OCI-LY3 (cell line): ENCODE measurements at regions not wholly inside any gene's neighbourhood (a gene's known extent, or its start where the extent isn't known, plus 50 kb on each side); places are given as distances from the start of the nearest gene placed in this dataset.

ENCODE experiments used
- H2AFZ ChIP-seq: fragments of 200-600, 300-600 bp; shearing (Covaris generic); 2 replicates; pipeline ENCODE4 v1.6.0; 2014; ENCODE audit warnings: antibody characterized with exemption, low read depth, low read length
- H3K27ac ChIP-seq: fragments of 200-600, 300-600 bp; sonication (generic); 2 replicates; pipeline ENCODE4 v1.5.1; 2014; ENCODE audit warnings: mild to moderate bottlenecking, low read length, moderate library complexity, mixed read lengths
- H3K27me3 ChIP-seq: fragments of 200-600, 300-600 bp; sonication (generic); 2 replicates; pipeline ENCODE4 v1.6.1; 2014; ENCODE audit warnings: low read depth, low read length, mixed read lengths
- H3K36me3 ChIP-seq: fragments of 200-600, 300-600 bp; sonication (generic); replicated peaks from 2 replicates; pipeline ENCODE3; 2014; ENCODE audit warnings: low read depth, low read length, mixed read lengths
- H3K4me1 ChIP-seq: fragments of 300-600, 200-600 bp; sonication (generic); 2 replicates; pipeline ENCODE4 v1.6.1; 2014; ENCODE audit warnings: low read length, mixed read lengths
- H3K4me2 ChIP-seq: fragments of 200-600, 300-600 bp; sonication (generic); 2 replicates; pipeline ENCODE4 v1.6.1; 2014; ENCODE audit warnings: low read length, mixed read lengths
- H3K4me3 ChIP-seq: fragments of 300-600, 200-600 bp; sonication (generic); 2 replicates; pipeline ENCODE4 v1.5.1; 2014; ENCODE audit warnings: antibody characterized with exemption, mild to moderate bottlenecking, low read length, moderate library complexity
- H3K79me2 ChIP-seq: fragments of 300-600, 200-600 bp; shearing (Covaris generic); 2 replicates; pipeline ENCODE4 v1.6.1; 2014; ENCODE audit warnings: mild to moderate bottlenecking, low read length, mixed read lengths
- H3K9ac ChIP-seq: fragments of 300-600, 200-600 bp; shearing (Covaris generic); 2 replicates; pipeline ENCODE4 v1.6.0; 2014; ENCODE audit warnings: mild to moderate bottlenecking, low read length, moderate library complexity
- H3K9me3 ChIP-seq: fragments of 200-600, 300-600 bp; shearing (Covaris generic); 2 replicates; pipeline ENCODE4 v1.6.1; 2014; ENCODE audit warnings: low read length, mixed read lengths; ENCODE audit not compliant: insufficient read depth
- H4K20me1 ChIP-seq: fragments of 200-600, 300-600 bp; sonication (generic); 2 replicates; pipeline ENCODE4 v1.6.1; 2016; ENCODE audit warnings: low read length, mixed read lengths; ENCODE audit not compliant: insufficient read depth
- EZH2phosphoT487 ChIP-seq: fragments of 200-600 bp; shearing (Covaris generic); IDR thresholded peaks from 2 replicates; pipeline ENCODE4 v1.6.1; 2018; ENCODE audit warnings: antibody characterized with exemption, mixed run types, low read depth
- TF ChIP-seq, protein P1 (sequence below): fragments of 200-600, 300-600 bp; sonication (generic); IDR thresholded peaks from 2 replicates; pipeline ENCODE4 v1.5.1; 2014; ENCODE audit warnings: antibody characterized with exemption, low read length, low read depth

DNA sequence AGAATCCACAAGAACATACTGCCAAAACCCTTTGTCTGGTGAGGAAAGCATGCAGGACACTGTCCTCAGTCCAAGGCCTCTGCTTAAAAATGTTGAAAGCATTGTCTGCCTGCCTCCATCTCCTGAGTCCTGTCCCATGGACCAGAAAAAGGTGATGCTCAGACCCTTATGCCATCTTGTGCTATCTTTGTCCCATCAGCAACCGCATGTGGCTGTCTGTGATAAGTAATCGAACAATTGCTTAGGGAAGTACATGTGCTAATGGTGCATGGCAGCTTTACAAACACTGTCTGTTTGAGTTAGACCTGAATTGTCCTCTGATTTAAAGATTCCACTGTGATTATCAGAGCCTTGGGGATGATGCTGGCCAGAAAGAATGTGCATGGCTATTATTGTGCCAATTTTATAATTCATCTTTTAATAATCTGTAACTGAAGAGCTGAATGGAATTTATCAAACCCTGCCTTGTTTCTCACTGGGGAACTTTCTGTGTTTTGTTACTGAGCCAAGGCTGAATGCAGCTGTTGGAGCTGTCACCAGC is 177.5 kb downstream of the DACT1 start:
- H3K27me3 ChIP-seq, result no peaks in the 10 kb centered on the region
- no peaks in the 10 kb centered on the region for H4K20me1 ChIP-seq
- H3K27ac ChIP-seq, result no peak overlapping the region
- no peak overlapping the region for H2AFZ ChIP-seq
- TF ChIP-seq, protein P1, sequence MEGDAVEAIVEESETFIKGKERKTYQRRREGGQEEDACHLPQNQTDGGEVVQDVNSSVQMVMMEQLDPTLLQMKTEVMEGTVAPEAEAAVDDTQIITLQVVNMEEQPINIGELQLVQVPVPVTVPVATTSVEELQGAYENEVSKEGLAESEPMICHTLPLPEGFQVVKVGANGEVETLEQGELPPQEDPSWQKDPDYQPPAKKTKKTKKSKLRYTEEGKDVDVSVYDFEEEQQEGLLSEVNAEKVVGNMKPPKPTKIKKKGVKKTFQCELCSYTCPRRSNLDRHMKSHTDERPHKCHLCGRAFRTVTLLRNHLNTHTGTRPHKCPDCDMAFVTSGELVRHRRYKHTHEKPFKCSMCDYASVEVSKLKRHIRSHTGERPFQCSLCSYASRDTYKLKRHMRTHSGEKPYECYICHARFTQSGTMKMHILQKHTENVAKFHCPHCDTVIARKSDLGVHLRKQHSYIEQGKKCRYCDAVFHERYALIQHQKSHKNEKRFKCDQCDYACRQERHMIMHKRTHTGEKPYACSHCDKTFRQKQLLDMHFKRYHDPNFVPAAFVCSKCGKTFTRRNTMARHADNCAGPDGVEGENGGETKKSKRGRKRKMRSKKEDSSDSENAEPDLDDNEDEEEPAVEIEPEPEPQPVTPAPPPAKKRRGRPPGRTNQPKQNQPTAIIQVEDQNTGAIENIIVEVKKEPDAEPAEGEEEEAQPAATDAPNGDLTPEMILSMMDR, result no peak
- no peak for TF ChIP-seq EZH2phosphoT487
- no peak overlapping the region for H3K4me3 ChIP-seq
- H3K9ac ChIP-seq, result no peak overlapping the region
- peaks cover 9% of the 10 kb centered on the region; the same call in 1 of the 2 replicates for H3K9me3 ChIP-seq
- no peaks in the 10 kb centered on the region for H3K79me2 ChIP-seq
- peaks cover 16% of the 10 kb centered on the region for H3K36me3 ChIP-seq
- H3K4me1 ChIP-seq, result peaks cover 62% of the 10 kb centered on the region
- H3K4me2 ChIP-seq, result no peak overlapping the region

DNA sequence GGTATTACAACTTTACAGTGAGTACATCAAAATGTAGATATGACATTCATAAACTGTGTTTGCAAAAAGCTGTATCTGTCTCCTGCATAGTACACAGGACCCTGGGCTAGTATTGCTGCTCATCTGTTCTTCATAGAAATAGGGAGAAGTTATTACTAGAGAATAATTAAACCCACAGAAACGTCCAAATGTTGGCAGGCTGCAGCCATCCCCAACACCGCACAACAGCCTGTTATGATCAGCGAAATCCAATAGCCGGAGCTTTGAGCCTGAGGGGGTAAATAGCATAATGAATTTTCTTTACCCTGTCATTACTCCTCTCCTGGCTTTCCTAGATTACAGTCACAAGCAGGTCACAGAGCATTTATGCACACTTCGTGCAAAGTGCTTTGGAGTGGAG is 178.0 kb downstream of the DACT1 start:
- H3K79me2 ChIP-seq, result no peaks in the 10 kb centered on the region
- H3K36me3 ChIP-seq, result peaks cover 11% of the 10 kb centered on the region
- no peak overlapping the region for H3K4me3 ChIP-seq
- H3K9ac ChIP-seq, result no peak overlapping the region
- TF ChIP-seq, protein P1, result no peak
- TF ChIP-seq EZH2phosphoT487, result no peak
- H3K27me3 ChIP-seq, result no peaks in the 10 kb centered on the region
- H2AFZ ChIP-seq, result no peak overlapping the region
- peaks cover 5% of the 10 kb centered on the region; the same call in 1 of the 2 replicates for H3K9me3 ChIP-seq
- no peak overlapping the region for H3K4me2 ChIP-seq
- H3K27ac ChIP-seq, result no peak overlapping the region
- peaks cover 66% of the 10 kb centered on the region for H3K4me1 ChIP-seq
- H4K20me1 ChIP-seq, result no peaks in the 10 kb centered on the region

DNA sequence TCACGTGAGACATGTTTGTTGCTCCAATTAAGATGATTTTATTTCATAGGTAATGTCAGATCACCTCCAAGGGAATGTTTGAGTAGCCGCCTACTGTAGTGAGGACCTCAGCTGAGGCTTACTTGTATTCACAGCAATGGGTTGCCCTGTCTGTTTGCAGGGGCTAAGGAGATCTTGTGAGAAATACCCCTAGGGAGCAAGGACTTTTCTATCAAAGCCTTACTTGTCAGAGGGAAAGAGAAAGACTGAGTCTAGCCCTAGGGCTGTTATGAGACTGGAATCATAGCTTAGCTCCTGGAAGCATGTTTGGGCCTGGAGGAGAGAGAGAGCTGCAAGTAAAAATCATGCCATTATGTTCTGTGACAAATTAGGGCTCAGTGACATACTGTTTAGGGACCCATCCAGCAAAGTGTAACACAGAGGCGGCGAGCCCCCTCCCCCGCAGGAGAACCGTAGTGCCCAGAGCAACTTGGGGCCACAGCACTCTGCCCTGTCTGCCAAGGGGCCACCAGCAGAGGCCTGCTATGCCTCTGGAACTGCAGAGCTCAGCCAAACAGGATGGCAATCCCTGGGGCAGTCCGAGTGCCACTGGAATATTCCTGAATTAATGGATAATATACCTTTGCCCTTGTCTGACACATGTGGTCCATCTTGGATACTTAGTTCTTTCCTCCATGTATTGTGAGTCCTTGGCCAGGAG is 178.8 kb downstream of the DACT1 start:
- peaks cover 58% of the 10 kb centered on the region for H3K4me1 ChIP-seq
- no peaks in the 10 kb centered on the region for H3K79me2 ChIP-seq
- no peak overlapping the region for H2AFZ ChIP-seq
- H3K36me3 ChIP-seq, result peaks cover 5% of the 10 kb centered on the region
- no peaks in the 10 kb centered on the region for H3K27me3 ChIP-seq
- H3K9me3 ChIP-seq, result peaks cover 5% of the 10 kb centered on the region; the same call in 1 of the 2 replicates
- no peak overlapping the region for H3K9ac ChIP-seq
- no peak overlapping the region for H3K27ac ChIP-seq
- no peak for TF ChIP-seq EZH2phosphoT487
- TF ChIP-seq, protein P1, result no peak
- no peak overlapping the region for H3K4me2 ChIP-seq
- H3K4me3 ChIP-seq, result no peak overlapping the region
- H4K20me1 ChIP-seq, result no peaks in the 10 kb centered on the region

GRCh38 chr14:58817846-58818245 is 180.1 kb downstream of the DACT1 start:
- H3K27ac ChIP-seq, result no peak overlapping the region
- no peaks in the 10 kb centered on the region for H4K20me1 ChIP-seq
- H3K4me1 ChIP-seq, result peaks cover 46% of the 10 kb centered on the region
- H3K79me2 ChIP-seq, result no peaks in the 10 kb centered on the region
- no peak overlapping the region for H3K4me3 ChIP-seq
- H3K36me3 ChIP-seq, result peaks cover 5% of the 10 kb centered on the region
- H3K9ac ChIP-seq, result no peak overlapping the region
- H3K4me2 ChIP-seq, result no peak overlapping the region
- peaks cover 5% of the 10 kb centered on the region; the same call in 1 of the 2 replicates for H3K9me3 ChIP-seq
- no peak overlapping the region for H2AFZ ChIP-seq
- TF ChIP-seq, protein P1, result no peak
- TF ChIP-seq EZH2phosphoT487, result no peak
- no peaks in the 10 kb centered on the region for H3K27me3 ChIP-seq
